ENCODE measurements at regions not wholly inside any gene's neighbourhood (a gene's known extent, or its start where the extent isn't known, plus 50 kb on each side); places are given as distances from the start of the nearest gene placed in this dataset.

DNA sequence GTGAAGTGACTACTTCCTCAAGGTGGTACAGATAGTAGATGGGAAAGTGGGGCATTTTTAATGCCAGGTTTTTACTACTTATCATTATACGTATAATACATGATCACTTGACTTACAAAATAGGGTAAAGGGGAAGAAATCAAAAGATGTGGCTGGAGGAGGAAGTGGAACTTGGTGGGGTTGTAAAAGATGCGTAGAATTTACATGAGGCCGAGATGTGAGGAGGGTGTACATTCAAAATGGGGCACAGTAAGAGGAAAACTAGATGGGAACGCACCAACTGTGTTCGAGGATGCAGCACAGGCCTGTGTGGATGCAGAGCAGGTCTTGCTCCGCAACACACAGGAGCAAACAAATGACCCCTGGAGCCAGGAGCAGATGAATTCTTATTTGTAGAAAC lies 403.3 kb downstream of the TXNL1 start:
- Histone ChIP-seq H3K36me3 (no peaks in the 10 kb centered on the region), H3K27me3 (no peaks in the 10 kb centered on the region), H3K4me3 (no peak overlapping the region), H3K27ac (no peak overlapping the region), H3K9me3 (no peaks in the 10 kb centered on the region), H3K4me1 (peaks cover 0 to 7% (median 6%) of the 10 kb centered on the region in 4 donors)
- DNase-seq, result no peak
- intact Hi-C loops (cut with DNase I), result no loop called here
- WGBS, 2 donors, result 56 to 85% methylated on average over 6 of the region's 6 CpGs
- TF ChIP-seq EP300 (IDR thresholded peaks at IDR 0.05) (no peak), CTCF (IDR thresholded peaks at IDR 0.05) (no peak), POLR2AphosphoS5 (IDR thresholded peaks at IDR 0.05) (no peak), POLR2A (IDR thresholded peaks at IDR 0.05) (no peak)

DNA sequence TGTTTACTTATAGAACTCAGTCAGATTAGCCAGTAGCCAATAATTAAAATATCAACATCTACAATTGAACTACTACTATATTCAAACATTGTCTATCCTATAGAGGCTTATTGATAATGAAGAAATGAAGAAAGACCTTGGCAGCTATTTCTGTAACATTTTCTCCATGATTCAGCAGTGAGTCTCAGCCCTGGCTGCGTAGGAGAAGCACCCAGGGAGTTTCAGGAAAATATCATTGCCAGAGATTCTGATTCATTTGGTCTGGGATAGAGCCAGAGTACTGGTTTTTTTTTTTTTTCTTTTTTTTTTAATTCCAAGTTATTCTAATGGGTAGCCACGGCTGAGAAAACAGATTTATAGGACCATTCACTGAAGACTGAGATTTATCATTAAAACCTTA lies 404.8 kb downstream of the TXNL1 start:
- intact Hi-C loops (cut with DNase I), result no loop called here
- TF ChIP-seq CTCF (IDR thresholded peaks at IDR 0.05), result no peak
- TF ChIP-seq POLR2A (IDR thresholded peaks at IDR 0.05), result no peak
- no peak for TF ChIP-seq EP300 (IDR thresholded peaks at IDR 0.05)
- TF ChIP-seq POLR2AphosphoS5 (IDR thresholded peaks at IDR 0.05), result peak in 1 of 4 donors; percentile 17
- Histone ChIP-seq H3K4me1 (peaks cover 0 to 7% (median 6%) of the 10 kb centered on the region in 4 donors), H3K4me3 (no peak overlapping the region), H3K27me3 (no peaks in the 10 kb centered on the region), H3K27ac (peak overlapping the region in 3 of 4 donors; percentile 37 to 64 (median 38)), H3K9me3 (no peaks in the 10 kb centered on the region), H3K36me3 (no peaks in the 10 kb centered on the region)
- DNase-seq, result peak; percentile 66
- WGBS, 2 donors, result 52 to 71% methylated on average over 2 of the region's 2 CpGs

DNA sequence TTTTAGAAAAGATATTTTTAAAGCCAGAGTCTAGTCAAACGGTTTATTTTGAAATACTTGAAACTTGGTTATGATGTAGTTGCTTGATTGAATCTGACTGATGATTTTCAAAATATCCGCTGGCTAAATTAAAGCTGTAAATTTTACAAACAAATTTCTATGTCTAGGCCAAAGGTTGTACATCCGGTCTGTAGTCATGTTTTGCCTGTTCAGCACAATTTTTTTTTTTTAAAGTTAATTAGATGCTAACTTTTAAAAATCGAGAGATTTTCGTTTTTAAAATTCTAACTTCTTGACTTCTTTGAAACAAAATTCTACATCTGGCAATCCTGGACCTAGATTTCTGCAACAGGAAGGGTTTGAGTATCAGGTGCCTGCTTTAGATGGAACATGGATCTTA lies 412.4 kb downstream of the TXNL1 start:
- Histone ChIP-seq H3K27ac (no peak overlapping the region), H3K4me3 (no peak overlapping the region), H3K27me3 (no peaks in the 10 kb centered on the region), H3K9me3 (no peaks in the 10 kb centered on the region), H3K4me1 (no peaks in the 10 kb centered on the region), H3K36me3 (no peaks in the 10 kb centered on the region)
- no peak for DNase-seq
- 81 to 90% methylated on average over 5 of the region's 5 CpGs for WGBS, 2 donors
- no peak for TF ChIP-seq EP300 (IDR thresholded peaks at IDR 0.05)
- no peak for TF ChIP-seq POLR2AphosphoS5 (IDR thresholded peaks at IDR 0.05)
- TF ChIP-seq CTCF (IDR thresholded peaks at IDR 0.05), result no peak
- TF ChIP-seq POLR2A (IDR thresholded peaks at IDR 0.05), result no peak
- intact Hi-C loops (cut with DNase I), result no loop called here

- no peaks in the 10 kb centered on the region for H3K27me3 ChIP-seq
- no peaks in the 10 kb centered on the region for H3K4me1 ChIP-seq
- no peaks in the 10 kb centered on the region for H3K36me3 ChIP-seq
- intact Hi-C loops (cut with DNase I), result no loop called here
- no peak overlapping the region for H3K27ac ChIP-seq
- no peak overlapping the region for H3K4me3 ChIP-seq
- TF ChIP-seq POLR2A (IDR thresholded peaks at IDR 0.05) (no peak), CTCF (IDR thresholded peaks at IDR 0.05) (no peak), POLR2AphosphoS5 (IDR thresholded peaks at IDR 0.05) (no peak), EP300 (IDR thresholded peaks at IDR 0.05) (no peak)
- DNase-seq, result no peak
- 67 to 81% methylated on average over 8 of the region's 8 CpGs for WGBS, 2 donors
- no peaks in the 10 kb centered on the region for H3K9me3 ChIP-seq
These were observed 413.5 kb downstream of the TXNL1 start for GRCh38 chr18:56224669-56225561.

Data from sigmoid colon (tissue), 6 donors.